ENCODE measurements at regions not wholly inside any gene's neighbourhood (a gene's known extent, or its start where the extent isn't known, plus 50 kb on each side); places are given as distances from the start of the nearest gene placed in this dataset.

DNA sequence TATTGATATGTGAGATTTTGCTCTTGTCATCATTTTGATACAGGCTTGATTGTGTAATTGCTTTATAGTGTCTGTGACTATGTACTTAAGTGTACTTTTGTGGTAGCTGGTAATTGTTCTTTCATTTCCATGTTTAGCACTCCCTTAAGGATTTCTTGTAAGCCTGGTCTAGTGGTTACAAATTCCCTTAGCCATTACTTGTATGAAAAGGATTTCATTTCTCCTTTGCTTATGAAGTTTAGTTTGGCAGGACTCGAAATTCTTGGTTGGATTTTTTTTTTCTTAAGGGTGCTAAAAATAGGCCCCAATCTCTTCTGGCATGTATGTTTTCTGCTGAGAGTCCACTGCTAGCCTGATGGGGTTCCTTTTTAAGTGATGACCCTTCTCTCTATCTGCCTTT lies 346.8 kb downstream of the JRKL start:
- TF ChIP-seq EZH2 (IDR thresholded peaks at IDR 0.05; ENCODE audit: borderline replicate concordance, low read depth, low read length, poor library complexity, severe bottlenecking), result no peak
- TF ChIP-seq, protein P1, sequence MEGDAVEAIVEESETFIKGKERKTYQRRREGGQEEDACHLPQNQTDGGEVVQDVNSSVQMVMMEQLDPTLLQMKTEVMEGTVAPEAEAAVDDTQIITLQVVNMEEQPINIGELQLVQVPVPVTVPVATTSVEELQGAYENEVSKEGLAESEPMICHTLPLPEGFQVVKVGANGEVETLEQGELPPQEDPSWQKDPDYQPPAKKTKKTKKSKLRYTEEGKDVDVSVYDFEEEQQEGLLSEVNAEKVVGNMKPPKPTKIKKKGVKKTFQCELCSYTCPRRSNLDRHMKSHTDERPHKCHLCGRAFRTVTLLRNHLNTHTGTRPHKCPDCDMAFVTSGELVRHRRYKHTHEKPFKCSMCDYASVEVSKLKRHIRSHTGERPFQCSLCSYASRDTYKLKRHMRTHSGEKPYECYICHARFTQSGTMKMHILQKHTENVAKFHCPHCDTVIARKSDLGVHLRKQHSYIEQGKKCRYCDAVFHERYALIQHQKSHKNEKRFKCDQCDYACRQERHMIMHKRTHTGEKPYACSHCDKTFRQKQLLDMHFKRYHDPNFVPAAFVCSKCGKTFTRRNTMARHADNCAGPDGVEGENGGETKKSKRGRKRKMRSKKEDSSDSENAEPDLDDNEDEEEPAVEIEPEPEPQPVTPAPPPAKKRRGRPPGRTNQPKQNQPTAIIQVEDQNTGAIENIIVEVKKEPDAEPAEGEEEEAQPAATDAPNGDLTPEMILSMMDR (conservative IDR thresholded peaks at IDR 0.05; ENCODE audit: low read depth, low read length), result no peak

Data from A673 (cell line).